ENCODE measurements at regions not wholly inside any gene's neighbourhood (a gene's known extent, or its start where the extent isn't known, plus 50 kb on each side); places are given as distances from the start of the nearest gene placed in this dataset.

- no peak for ATAC-seq
- TF ChIP-seq CSDC2 (CRISPR knock-in tag; IDR thresholded peaks at IDR 0.05) (no peak), SNAI2 (CRISPR knock-in tag; IDR thresholded peaks at IDR 0.05) (no peak)
Measured at GRCh38 chr1:101463195-101463594, 226.4 kb downstream of the S1PR1 start.

GRCh38 chr1:101465941-101466340 lies 229.1 kb downstream of the S1PR1 start:
- TF ChIP-seq TOX (CRISPR knock-in tag; IDR thresholded peaks at IDR 0.05; ENCODE audit: borderline replicate concordance) (no peak), ESRRG (CRISPR knock-in tag; IDR thresholded peaks at IDR 0.05) (no peak), ZFP30 (CRISPR knock-in tag; IDR thresholded peaks at IDR 0.05) (no peak), CSRNP3 (CRISPR knock-in tag; IDR thresholded peaks at IDR 0.05) (no peak), PPARA (CRISPR knock-in tag; IDR thresholded peaks at IDR 0.05; ENCODE audit: borderline replicate concordance) (no peak), ZNF565 (CRISPR knock-in tag; conservative IDR thresholded peaks at IDR 0.05; ENCODE audit: low read depth) (no peak), CREB5 (CRISPR knock-in tag; IDR thresholded peaks at IDR 0.05; ENCODE audit: low read depth) (no peak), ZNF70 (CRISPR knock-in tag; IDR thresholded peaks at IDR 0.05) (no peak), SNAI2 (CRISPR knock-in tag; IDR thresholded peaks at IDR 0.05) (no peak), ZNF8 (CRISPR knock-in tag; IDR thresholded peaks at IDR 0.05) (no peak), CSDC2 (CRISPR knock-in tag; IDR thresholded peaks at IDR 0.05) (no peak)
- no peak for ATAC-seq

- peak; percentile 63; the same call in 2 of the 3 replicates for ATAC-seq
- no peak for TF ChIP-seq BACH2 (CRISPR knock-in tag; IDR thresholded peaks at IDR 0.05; ENCODE audit: borderline replicate concordance)
- no peak for TF ChIP-seq PATZ1 (CRISPR knock-in tag; IDR thresholded peaks at IDR 0.05; ENCODE audit: borderline replicate concordance)
- TF ChIP-seq POU6F1 (CRISPR knock-in tag; IDR thresholded peaks at IDR 0.05; ENCODE audit: borderline replicate concordance, low read depth) = no peak
- no peak for TF ChIP-seq CSRNP3 (CRISPR knock-in tag; IDR thresholded peaks at IDR 0.05)
- TF ChIP-seq GLIS3 (CRISPR knock-in tag; IDR thresholded peaks at IDR 0.05) = no peak
- TF ChIP-seq ARNTL (CRISPR knock-in tag; IDR thresholded peaks at IDR 0.05; ENCODE audit: borderline replicate concordance, low read depth) = no peak
- TF ChIP-seq PPARA (CRISPR knock-in tag; IDR thresholded peaks at IDR 0.05; ENCODE audit: borderline replicate concordance) = no peak
- no peak for TF ChIP-seq ESRRG (CRISPR knock-in tag; IDR thresholded peaks at IDR 0.05)
- TF ChIP-seq ZFP3 (CRISPR knock-in tag; IDR thresholded peaks at IDR 0.05) = no peak
- no peak for TF ChIP-seq ZC3H10 (CRISPR knock-in tag; IDR thresholded peaks at IDR 0.05)
Measured at GRCh38 chr1:101474039-101474665, 237.3 kb downstream of the S1PR1 start.

- ATAC-seq = no peak
- TF ChIP-seq CREB5 (CRISPR knock-in tag; IDR thresholded peaks at IDR 0.05; ENCODE audit: low read depth) (no peak), POU6F1 (CRISPR knock-in tag; IDR thresholded peaks at IDR 0.05; ENCODE audit: borderline replicate concordance, low read depth) (no peak), ZFP3 (CRISPR knock-in tag; IDR thresholded peaks at IDR 0.05) (no peak), PATZ1 (CRISPR knock-in tag; IDR thresholded peaks at IDR 0.05; ENCODE audit: borderline replicate concordance) (no peak), ZFP30 (CRISPR knock-in tag; IDR thresholded peaks at IDR 0.05) (no peak), OSR1 (CRISPR knock-in tag; IDR thresholded peaks at IDR 0.05) (no peak), ZNF8 (CRISPR knock-in tag; IDR thresholded peaks at IDR 0.05) (no peak), TOX (CRISPR knock-in tag; IDR thresholded peaks at IDR 0.05; ENCODE audit: borderline replicate concordance) (no peak), BACH2 (CRISPR knock-in tag; IDR thresholded peaks at IDR 0.05; ENCODE audit: borderline replicate concordance) (no peak), ZNF565 (CRISPR knock-in tag; conservative IDR thresholded peaks at IDR 0.05; ENCODE audit: low read depth) (no peak), ESRRG (CRISPR knock-in tag; IDR thresholded peaks at IDR 0.05) (no peak), CSDC2 (CRISPR knock-in tag; IDR thresholded peaks at IDR 0.05) (no peak), ARNTL (CRISPR knock-in tag; IDR thresholded peaks at IDR 0.05; ENCODE audit: borderline replicate concordance, low read depth) (no peak), SNAI2 (CRISPR knock-in tag; IDR thresholded peaks at IDR 0.05) (no peak), RARB (CRISPR knock-in tag; IDR thresholded peaks at IDR 0.05) (no peak)
Measured at GRCh38 chr1:101476541-101476940, 239.7 kb downstream of the S1PR1 start.
